Epidermal melanocyte (primary cell): ENCODE measurements at regions not wholly inside any gene's neighbourhood (a gene's known extent, or its start where the extent isn't known, plus 50 kb on each side); places are given as distances from the start of the nearest gene placed in this dataset.

Experiments used
- DNase-seq: peaks from one replicate; pipeline ENCODE4 v3.0.0; 2011; ENCODE audit warnings: low spot score; ENCODE audit not compliant: insufficient read length

DNA sequence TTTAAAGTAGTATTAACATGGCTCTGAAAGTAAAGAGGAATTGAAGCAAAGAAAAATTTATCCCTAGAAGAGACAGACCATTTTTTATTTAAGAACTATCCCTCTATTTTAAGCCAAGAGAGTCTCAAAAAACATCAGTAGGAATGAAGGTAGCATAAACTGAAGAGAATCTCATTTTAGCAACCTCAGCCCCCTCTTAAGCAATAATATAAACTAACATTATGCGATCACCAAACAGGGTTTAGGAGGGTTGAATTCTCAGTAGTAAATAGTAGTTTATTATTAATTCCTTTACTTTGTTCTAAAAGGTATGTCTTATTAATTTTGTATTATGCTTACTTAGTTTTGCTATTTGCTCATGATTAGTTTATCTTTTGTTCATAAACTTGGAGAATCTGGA is 287.4 kb downstream of the CDK5RAP2 start:
- DNase-seq, result no peak

DNA sequence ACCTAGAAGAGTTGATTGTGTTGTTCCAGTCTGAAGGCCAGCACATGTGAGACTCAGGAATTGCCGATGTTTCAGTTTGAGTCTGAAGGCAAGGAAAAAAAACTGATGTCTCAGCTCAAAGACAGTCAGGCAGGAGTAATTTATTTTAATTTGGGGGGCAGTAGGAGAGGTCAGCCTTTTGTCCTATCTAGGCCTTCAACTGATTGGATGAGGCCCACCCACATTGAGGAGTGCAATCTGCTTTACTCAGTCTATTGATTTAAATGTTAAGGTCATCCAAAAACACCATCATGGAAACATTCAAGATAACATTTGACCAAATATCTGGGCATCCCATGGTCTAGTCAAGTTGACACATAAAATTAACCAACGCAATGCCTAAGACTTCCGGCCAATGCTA is 288.9 kb downstream of the CDK5RAP2 start:
- DNase-seq, result no peak

DNA sequence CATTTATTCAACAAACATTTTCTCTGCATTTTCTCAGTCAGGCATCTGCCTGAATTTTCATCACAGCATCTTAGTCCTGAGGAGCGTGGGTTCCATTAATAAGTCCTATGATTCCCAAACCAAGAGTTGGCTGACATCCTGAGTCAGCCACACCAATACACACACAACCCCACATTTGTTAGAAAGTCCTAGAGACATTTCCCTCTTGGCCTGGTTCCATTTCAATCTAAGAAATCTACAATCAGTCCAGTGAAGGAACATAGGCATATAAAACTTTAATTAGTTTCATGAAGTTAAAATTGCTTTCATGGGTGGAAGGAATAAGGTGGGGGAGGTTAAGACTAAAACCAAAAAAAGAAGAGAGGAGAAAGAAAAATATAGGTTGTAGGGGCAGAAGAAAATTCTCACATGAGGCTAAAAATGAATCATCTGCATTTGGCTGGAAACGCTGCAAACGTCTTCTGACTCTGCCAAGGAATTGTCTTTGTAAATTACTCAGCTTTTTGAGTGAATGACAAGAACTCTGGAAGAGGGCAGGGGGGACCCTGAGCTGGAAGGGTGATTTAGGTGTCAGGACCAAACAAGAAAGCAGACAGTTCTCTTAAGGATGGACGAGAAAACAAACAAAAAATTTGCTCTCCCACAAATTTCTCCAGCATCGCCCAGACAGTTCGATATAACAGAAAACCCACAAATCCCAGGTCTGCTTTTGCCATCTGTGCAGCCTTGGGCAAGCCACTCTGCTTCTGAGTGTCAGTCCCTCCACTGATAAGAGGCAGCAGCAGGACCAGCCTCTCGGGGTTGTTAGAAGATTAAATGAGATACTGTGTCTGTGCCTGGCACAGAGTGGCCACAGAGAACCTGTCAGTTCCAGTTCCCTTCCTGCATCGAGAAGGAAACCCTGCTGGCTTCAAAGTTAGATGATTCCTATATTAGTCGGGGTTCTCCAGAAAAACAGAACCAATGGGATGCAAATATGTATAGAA is 289.7 kb downstream of the CDK5RAP2 start:
- no peak for DNase-seq

DNA sequence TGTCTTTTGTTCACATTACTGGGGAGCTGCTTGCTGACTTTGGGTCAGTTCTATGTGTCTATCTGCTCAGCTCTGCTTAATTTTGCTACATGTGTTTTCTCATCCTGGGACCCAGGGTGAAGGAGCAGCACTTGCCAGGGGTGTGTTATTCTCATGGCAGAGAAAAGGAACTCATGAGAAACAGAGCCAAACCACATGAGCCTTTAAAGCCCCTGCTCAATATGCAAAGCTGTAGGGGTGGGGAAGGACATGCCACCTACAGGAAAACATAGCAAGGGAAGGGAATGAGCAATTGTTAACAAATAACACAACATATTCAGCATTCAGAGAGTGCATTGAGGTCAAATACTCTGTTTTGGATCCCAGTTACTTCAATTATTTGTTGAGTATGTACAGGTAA is 290.9 kb downstream of the CDK5RAP2 start:
- no peak for DNase-seq

DNA sequence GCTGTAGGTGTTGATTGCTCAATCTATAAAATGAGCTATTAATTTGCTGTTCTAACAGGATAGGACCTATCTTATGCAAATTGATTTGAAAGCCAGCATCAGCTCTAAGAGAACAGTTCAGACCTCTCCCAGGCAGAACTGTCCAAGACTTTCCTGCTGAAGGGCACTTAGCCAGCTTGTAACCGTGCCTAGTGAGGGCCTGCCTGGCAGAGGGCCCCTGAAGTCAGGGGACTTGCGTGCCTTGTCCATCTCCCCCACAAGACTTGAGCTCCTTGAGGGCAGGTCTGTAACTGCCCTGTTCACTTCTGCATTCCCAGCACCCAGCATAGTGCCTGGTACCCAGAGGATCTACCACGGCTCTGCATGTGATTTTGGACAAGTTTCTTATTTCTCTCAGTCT is 293.4 kb downstream of the CDK5RAP2 start:
- DNase-seq, result no peak

DNA sequence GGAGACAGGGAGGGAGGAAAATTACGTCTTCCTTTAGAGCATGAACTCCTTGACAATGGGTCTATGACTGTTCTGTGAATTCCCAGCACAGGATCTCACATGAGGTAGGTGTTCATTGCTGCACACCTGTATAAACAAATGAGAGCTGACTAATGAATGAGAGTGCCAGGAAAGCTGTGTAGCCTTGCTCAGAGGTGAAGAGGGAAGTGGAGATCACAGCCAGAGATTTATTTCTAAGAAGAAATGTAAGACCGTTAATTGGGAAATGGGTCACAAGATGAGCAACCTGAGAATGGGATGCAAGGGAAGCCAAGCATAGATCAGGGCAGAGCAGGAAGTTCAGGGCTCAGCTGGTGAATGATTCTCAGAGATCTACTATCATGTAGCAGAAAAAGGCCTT is 295.1 kb downstream of the CDK5RAP2 start:
- no peak for DNase-seq

DNA sequence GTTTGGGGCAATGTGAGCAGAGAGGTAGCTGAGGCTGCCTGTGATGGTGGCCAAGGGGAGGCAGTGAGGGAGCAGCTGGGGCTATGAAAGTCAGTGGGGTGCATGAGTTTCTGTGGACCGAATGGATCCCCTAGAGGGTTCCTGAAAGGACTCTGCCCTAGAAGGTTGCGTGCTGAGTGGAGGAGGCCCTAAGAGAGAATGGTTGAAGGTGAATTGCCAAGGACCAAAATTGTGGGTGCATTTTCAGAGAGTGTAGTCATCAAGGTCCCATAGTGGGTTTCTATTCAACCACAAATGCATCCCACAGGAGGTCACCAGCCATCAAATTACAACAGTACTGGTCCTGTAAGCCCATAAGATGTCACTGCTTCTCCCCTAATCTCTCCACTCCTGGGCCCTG is 298.3 kb downstream of the CDK5RAP2 start:
- DNase-seq, result no peak

DNA sequence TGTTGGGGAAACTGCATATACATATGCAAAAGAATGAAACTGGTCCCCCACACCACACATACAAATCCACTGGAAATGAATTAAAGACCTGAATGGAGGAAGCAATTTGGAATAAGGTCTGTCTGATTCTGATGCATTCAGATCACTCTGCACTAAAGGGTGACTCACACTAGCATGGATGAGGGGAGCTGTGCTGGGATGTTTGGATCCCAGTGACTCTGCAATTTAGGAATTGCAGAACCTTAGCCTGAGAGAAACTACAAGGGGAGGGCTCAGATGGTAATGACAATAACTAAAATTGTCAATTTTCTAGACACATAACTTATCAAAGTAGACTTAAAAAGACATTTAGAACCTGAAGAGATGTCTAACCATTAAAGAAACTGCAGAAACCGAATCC is 312.0 kb downstream of the CDK5RAP2 start:
- DNase-seq, result no peak

DNA sequence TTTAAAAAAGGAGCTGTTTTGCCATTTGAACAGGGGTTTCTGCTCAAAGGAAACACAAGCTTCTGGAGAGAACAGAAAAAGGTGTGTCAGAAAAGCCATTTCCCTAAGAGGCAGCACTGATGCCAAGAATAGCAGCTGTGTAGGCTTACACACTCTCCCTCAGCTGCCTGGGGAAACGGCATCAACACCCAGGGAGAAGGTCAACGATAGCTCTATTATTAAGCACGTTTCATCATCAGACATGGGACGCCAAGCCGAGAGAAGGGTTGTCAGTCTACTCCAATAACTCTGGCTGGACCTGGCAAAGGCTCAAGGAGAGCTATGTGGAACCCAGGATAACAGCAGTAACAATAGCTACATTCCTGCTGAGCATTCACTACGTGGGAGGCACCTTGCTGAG is 314.2 kb downstream of the CDK5RAP2 start:
- no peak for DNase-seq

DNA sequence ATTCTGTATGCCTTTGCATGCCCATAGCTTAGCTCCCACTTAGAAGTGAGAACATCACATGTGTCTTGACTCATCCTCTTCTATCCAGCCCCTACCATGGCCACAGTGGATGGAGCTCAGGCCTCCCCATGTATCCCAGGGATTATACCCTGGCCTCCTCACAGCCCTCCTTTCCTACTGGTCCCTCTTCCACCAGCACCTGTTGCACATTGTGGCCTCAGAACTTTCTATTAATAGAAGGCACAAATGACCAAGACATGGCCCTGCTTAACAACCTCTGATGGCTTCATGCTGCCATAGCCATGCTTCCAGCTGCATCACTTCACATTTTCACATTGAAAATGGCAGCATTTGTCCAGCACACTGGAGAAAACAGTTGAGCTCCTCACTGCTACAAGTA is 315.4 kb downstream of the CDK5RAP2 start:
- DNase-seq, result no peak

DNA sequence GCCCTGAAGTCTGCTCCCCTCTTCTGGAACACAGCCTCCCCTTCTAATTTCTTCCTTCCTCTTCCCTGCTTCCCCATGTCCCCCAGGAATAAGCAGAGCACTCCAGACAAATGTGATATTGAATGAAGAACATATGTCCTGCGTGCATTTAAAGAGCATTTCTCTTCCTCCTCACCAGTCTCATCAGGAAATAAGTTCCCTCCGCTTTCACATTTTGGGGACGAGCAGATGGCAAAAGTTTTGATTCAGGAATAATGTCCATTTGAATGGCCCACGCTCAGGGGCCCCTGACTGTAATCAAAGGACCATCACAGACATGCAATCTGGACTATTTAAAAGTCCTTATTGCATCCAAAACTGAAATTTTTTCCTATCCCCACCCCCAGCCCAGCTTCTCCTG is 316.1 kb downstream of the CDK5RAP2 start:
- no peak for DNase-seq

DNA sequence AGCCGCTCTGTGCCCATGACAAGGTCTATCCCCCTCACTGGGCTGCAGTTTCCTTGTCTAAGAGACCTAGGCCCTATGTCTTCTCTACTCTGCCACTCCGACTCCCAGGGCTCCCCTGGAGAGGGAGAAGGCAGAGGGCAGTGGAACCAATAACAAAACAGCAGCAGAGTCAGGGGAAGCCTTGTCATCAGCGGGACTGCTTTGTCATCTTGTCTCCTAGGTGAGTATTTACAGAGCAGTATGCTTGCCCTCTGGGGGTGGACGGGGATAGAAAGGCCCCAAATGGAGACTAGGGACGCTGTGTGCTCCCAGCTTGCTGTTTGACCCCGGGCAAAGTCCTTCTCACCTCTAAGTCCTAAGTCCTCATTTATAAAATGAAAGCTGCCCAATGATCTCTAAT is 318.5 kb downstream of the CDK5RAP2 start:
- DNase-seq, result no peak

DNA sequence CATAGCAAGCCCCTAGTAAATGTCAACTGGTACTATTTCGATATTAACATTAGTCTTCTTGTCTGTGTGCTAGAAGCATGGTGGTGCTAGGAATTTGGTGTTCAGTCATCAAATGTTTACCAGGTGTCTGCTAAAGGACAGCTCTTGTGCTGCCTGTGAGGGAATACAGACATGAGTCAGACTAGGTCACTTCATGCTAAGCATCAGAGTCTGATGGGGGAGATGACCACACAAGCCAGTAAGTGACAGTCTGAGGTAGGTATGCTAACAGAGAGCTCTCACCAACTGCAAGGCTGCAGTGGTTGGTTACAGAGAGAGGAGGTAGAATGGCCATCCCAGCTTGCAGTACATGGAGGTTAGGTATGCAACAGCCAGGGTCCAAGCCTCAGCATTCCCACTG is 320.9 kb downstream of the CDK5RAP2 start:
- no peak for DNase-seq

DNA sequence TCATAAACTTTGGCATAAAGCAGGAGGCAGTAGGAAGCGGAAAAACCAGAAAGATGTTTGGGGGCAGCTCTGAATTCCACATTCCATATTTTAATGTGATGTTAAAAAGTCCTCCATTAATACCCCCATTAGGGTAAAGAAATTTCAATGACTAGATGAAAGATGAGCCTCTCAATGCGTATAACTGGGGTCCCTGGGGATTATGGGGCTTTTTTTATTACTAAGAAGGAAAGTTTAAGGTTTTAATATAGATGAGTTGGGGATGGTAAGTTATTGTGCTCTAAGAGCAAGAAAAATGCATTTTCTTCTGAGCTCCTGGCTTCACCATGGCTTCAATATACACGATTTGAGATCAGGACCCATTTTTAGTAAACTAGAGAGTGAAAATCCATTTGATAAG is 321.9 kb downstream of the CDK5RAP2 start:
- DNase-seq, result no peak

DNA sequence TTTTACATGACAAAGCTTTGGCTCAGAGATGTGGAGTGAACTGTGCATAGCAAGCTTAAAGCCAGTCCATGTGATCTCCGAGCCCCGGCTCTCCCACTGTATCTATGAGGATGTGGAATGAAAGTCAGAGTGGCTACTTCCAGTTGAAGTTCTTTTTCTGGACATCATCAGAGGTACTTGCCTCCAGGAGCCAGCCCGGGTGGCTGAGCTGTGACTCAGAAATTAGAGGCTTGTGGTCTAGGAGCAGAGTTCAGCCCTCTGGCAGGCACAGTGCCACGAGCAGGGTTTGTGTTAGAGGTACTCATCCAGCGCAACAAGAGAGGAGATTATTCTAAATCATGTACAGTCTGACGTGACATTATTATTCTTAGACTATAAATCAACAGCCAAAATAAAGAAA is 322.5 kb downstream of the CDK5RAP2 start:
- no peak for DNase-seq

DNA sequence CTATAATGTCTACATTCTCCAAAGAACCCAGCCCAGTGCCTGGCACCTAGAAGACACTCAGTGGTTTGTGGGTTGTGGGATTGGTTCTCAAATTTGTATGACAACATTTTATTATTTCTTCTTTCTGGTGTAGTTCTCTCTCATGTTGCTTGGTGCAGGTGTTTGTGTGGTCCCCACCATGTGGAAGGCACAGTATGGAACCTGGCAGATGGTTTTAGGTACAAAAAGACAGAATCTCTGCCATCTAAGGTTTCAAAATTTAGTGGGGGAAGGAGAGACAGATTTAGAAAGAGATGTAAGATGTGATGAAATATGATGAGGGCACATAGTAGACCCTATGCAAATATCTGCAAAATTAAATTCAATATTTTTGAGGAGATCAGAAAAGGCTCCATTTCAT is 323.8 kb downstream of the CDK5RAP2 start:
- DNase-seq, result no peak

DNA sequence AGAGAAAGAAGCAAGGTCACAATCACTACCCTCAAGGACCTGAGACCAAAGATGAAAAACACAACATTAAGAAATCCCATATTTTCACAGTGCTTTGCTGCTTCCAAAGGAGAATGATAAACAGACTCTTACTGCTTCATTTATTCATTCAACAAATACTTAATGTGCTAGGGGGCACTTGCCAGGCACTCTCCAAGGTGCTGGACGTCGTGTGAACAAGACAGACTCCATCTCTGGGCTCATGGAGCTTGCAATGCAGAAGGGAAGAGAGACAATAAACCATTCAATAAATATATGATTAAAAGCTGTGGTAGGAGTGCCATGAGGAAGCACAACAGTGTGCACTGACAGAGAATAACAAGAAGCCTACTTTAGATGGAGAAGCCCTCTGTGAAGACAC is 327.7 kb downstream of the CDK5RAP2 start:
- DNase-seq, result no peak

DNA sequence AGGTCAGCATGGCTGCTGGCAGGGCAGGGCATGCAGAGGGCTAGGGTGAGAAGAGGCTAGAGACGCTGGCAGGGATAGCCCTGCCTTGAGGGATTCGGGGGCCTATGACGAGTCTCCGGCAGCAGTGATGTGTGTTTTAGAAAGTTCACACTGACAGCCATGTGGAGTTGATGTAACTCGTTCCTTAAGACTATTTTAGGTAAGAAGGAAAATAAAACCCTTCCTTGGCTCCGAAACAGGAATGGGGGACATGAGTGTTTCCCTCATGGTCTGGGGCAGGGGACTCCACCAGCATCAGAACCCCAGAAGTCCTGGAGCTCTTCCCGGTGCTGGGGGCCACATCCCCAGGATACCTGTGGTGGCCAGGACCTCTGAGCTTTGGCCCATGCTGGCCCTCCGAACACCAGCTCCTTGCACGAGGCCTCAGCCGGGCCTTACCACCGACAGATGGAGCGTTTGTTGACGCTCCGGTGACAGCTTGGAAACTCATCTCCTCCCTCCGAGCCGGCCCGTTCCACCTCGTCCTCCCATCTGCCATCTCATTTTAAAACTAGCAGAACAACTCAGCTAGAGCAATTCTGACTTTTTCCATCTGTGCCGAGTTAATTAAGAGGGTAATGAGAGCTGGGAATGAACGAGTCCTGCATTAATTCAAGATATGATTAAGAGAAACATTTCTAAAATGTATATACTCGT is 337.7 kb downstream of the CDK5RAP2 start:
- DNase-seq, result no peak

DNA sequence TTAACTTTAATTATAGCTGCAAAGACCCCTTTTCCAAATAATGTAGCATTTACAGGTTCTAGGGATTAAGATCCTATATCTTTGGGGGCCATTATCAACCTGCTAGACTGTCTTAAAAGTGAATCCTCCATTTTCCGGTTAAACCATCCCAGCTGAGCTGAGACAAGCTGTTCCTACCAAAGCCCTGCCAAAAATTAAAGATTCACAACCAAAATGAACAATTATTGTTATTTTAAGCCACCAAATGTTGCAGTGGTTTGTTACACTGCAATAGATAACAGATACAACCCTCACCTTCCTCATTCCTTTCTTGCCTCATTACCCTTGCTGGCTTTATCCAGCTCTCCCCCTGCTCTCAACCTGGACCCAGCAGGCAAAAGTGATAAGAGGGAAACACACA is 343.4 kb downstream of the CDK5RAP2 start:
- DNase-seq, result no peak

DNA sequence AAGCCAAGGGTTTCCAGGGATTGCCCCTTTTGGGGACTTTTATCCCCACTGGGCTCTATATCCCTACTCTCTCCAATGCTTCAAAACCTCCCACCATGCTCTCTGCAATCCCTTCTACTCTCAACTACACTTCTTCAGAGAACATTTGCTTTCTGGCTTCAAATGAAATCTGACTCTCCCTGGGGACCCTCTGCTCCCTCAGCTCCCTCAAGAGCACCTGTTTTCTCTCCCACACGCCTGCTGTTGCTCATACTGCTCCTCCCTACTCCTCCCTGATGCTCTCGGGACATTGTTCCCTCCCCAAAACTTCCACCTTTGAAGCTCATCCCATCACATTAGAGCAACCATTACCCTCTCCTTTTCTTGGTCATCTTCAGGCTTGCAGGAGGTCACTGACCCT is 344.9 kb downstream of the CDK5RAP2 start:
- DNase-seq, result no peak

DNA sequence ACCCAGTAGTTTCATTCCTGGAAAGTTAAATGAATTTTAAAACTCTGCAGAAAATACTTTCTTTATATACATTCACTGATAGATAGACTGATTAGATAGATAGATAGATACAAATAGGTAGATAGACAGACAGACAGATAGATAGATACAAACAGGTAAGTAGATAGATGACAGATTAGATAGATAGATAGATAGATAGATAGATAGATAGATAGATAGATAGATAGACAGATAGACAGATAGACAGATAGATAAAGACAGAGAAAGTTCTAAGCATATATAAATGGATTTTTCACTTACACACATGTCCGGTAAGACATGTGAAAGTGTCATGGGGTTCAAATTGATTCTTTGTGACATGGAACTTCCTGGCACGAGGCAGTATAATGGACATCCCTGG is 349.7 kb downstream of the CDK5RAP2 start:
- no peak for DNase-seq

DNA sequence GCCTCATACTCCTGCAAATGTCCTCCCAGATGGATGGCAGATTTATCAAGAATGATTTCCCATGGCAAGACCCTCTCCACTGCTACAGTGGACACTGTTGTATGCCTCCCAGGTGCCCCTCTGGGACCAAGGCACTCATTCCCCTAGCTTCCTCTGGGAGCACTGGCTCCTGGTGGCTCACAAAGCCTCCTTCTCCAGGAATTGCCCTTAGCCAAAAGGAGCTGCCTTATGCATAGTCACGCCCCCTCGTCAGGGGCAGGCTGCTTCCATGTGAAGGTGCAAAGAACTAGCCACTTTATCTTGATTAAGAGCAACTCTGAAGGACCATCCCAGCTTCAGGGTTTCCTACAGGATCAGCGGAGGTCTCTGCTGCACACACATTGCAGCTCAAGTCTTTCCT is 358.1 kb downstream of the CDK5RAP2 start:
- DNase-seq, result no peak

DNA sequence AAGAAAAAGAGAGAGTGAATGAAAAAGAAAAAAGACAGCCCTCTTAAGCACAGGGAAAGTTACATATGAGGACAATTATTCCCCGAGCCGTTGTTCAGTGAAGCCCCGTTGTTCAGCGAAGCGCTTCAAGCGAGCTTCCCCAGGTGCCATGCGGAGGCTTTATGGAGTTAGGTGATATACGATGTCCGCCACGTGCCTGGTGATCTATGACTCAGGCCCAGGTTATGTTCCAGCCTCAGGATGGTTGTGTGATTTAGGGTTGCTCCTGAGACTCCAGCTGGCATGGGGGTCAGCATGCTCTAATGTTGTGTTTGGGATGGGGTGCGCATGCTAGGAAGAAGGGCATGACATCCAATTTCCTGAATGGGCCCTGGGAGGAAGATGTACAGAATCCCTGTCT is 365.6 kb downstream of the CDK5RAP2 start:
- DNase-seq, result no peak
